Upper lobe of left lung (tissue), 4 donors: ENCODE measurements at regions not wholly inside any gene's neighbourhood (a gene's known extent, or its start where the extent isn't known, plus 50 kb on each side); places are given as distances from the start of the nearest gene placed in this dataset.

Source experiments
- CTCF ChIP-seq, 6 experiments: fragments of 450-650 bp in 4 of 6; fragments of 200-600 bp in 2 of 6; sonication (generic) in 2 of 6; IDR thresholded peaks; one replicate each; pipeline ENCODE4 v1.5.1; 2016 to 2019; ENCODE audit warnings: antibody characterized with exemption in 6 of 6
- EP300 ChIP-seq, 4 donors: sonication (generic); formaldehyde crosslinking; IDR thresholded peaks; one replicate each; pipeline ENCODE4 v1.5.1; 2017; ENCODE audit warnings: antibody characterized with exemption in 4 of 4, control low read depth in 2 of 4
- POLR2A ChIP-seq, 4 donors: fragments of 450-650 bp; IDR thresholded peaks; one replicate each; pipeline ENCODE4 v1.5.1; 2016 to 2017; ENCODE audit warnings: antibody characterized with exemption in 4 of 4, mild to moderate bottlenecking in 2 of 4
- POLR2AphosphoS5 ChIP-seq, 2 donors: sonication (generic); formaldehyde crosslinking; IDR thresholded peaks; one replicate each; pipeline ENCODE4 v1.5.1; 2017; ENCODE audit warnings: antibody characterized with exemption in 2 of 2

DNA sequence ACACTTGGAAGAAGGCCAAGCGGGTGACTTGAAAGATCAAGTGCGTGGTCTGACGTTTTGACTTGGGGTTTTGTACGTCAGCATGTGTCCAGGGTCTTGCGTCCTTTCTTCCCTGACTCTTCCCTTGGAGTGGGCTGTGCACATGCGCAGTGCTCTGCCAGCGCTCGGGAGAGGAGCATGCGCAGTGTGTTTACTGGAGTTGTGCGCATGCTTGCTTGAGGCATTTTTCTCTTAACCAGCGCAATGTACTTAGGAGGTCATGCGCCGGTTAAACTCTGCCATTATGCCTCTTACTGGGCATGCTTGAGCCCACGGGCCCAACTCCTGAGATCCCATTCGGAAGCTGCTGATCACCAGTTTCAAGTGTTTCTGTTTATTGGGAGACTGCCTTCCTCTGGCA, 242.5 kb upstream of the AJAP1 start:
- TF ChIP-seq EP300 (IDR thresholded peaks at IDR 0.05) (no peak), CTCF (IDR thresholded peaks at IDR 0.05) (no peak), POLR2A (IDR thresholded peaks at IDR 0.05) (no peak), POLR2AphosphoS5 (IDR thresholded peaks at IDR 0.05) (no peak)
